Tibial artery (tissue), 4 donors: ENCODE measurements at regions not wholly inside any gene's neighbourhood (a gene's known extent, or its start where the extent isn't known, plus 50 kb on each side); places are given as distances from the start of the nearest gene placed in this dataset.

Source experiments
- DNase-seq, 2 donors: peaks; one replicate each; pipeline ENCODE4 v3.0.0-alpha.2; 2019
- H3K27ac ChIP-seq, 2 donors: fragments of 200-600 bp; sonication (generic) in 1 of 2; 1 replicate in 1 of 2; 2 replicates in 1 of 2; pipeline ENCODE4 v1.5.1; 2018 to 2019; ENCODE audit warnings: mild to moderate bottlenecking in 1 of 2
- H3K27me3 ChIP-seq, 2 donors: fragments of 200-600 bp; sonication (generic) in 1 of 2; one replicate each; pipeline versions ENCODE4 v1.5.1 to v1.6.0; 2016 to 2019
- H3K36me3 ChIP-seq, 3 donors: fragments of 200-600 bp; sonication (generic) in 2 of 3; one replicate each; pipeline ENCODE4 v1.5.1; 2016 to 2019; ENCODE audit warnings: mild to moderate bottlenecking in 2 of 3
- H3K4me1 ChIP-seq, 4 donors: fragments of 200-600 bp; sonication (generic) in 2 of 4; 1 replicate in 3 of 4; 2 replicates in 1 of 4; pipeline ENCODE4 v1.5.1; 2016 to 2019
- H3K4me3 ChIP-seq, 2 donors: fragments of 200-600 bp; sonication (generic) in 1 of 2; 1 replicate in 1 of 2; 2 replicates in 1 of 2; pipeline ENCODE4 v1.5.1; 2018 to 2019; ENCODE audit warnings: mild to moderate bottlenecking in 2 of 2
- H3K9me3 ChIP-seq, 3 donors: fragments of 200-600 bp; sonication (generic) in 1 of 3; one replicate each; pipeline ENCODE4 v1.5.1; 2016 to 2019
- intact Hi-C: fragments of 100-400 bp; cut with DNase I; formaldehyde crosslinking; loops from one replicate; pipeline ENCODE4 v1.15.0; 2023; ENCODE audit warnings: low total_unique reads
- TF ChIP-seq, protein P1 (sequence below), 2 experiments: fragments of 200-600 bp in 1 of 2; fragments of 450-650 bp in 1 of 2; IDR thresholded peaks; one replicate each; pipeline ENCODE4 v1.5.1; 2017 to 2019; ENCODE audit warnings: antibody characterized with exemption in 2 of 2, mild to moderate bottlenecking in 1 of 2, moderate library complexity in 1 of 2

DNA sequence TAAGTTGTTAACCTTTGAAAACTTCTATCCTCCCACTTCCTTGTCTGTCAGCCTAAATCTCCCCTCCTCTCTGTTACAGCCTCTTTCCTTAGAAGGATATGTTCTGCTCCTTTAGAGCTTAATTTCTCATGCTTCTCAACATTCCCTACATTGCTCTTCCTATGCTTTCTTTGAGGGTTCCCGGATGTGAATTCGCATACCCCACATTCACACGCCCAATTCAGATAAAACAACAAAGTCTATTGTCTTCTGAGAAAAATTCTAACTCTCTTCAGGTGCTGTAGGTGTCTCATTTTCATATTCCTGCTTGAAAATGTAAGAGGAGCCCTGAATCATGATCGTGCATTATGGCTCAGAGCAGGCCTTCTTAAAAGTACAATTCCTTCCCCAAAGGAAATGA is 171.8 kb upstream of the DPH6 start:
- TF ChIP-seq, protein P1, sequence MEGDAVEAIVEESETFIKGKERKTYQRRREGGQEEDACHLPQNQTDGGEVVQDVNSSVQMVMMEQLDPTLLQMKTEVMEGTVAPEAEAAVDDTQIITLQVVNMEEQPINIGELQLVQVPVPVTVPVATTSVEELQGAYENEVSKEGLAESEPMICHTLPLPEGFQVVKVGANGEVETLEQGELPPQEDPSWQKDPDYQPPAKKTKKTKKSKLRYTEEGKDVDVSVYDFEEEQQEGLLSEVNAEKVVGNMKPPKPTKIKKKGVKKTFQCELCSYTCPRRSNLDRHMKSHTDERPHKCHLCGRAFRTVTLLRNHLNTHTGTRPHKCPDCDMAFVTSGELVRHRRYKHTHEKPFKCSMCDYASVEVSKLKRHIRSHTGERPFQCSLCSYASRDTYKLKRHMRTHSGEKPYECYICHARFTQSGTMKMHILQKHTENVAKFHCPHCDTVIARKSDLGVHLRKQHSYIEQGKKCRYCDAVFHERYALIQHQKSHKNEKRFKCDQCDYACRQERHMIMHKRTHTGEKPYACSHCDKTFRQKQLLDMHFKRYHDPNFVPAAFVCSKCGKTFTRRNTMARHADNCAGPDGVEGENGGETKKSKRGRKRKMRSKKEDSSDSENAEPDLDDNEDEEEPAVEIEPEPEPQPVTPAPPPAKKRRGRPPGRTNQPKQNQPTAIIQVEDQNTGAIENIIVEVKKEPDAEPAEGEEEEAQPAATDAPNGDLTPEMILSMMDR (IDR thresholded peaks at IDR 0.05), result no peak
- H3K36me3 ChIP-seq, result no peaks in the 10 kb centered on the region
- no peaks in the 10 kb centered on the region for H3K27me3 ChIP-seq
- no peak for DNase-seq
- no peak overlapping the region for H3K27ac ChIP-seq
- no peaks in the 10 kb centered on the region for H3K4me1 ChIP-seq
- intact Hi-C loops, result no loop called here
- no peak overlapping the region for H3K4me3 ChIP-seq
- no peaks in the 10 kb centered on the region for H3K9me3 ChIP-seq

DNA sequence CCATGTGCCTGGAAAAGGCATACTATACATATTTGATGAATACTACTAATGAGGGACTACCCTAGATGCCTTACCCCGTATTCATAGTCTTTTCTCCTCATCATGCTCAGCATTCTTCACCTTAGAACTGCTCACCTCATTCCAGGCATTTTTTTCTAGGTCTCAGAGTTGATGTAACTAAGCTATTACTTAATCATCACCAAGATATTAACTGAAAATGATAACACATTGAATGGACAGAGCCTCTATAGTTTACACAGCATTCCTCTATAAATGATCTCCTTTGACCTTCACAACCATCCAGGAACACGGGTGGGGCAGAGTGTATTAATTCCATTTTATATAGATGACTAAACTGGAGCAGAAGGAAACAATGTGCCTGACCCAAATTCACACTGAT is 174.1 kb upstream of the DPH6 start:
- intact Hi-C loops, result no loop called here
- TF ChIP-seq, protein P1 (IDR thresholded peaks at IDR 0.05), result no peak

DNA sequence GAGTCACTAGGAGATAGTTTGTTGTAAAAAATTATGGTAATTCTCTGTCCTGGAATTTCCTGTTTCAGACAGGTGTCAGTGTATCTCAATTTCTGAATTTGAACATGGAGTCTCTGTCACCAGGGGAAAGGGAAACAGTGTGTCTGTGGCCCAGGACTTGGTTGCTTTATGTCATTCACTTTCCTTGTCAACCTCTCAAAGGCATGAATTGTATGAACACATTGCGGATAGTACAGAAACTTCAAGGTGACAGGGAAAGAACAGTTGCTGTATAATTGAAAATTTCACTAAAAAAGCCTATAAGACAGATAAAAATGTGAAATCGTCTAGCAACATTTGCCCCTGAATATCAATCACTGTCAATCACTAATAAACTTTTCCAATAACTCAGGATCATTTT is 175.0 kb upstream of the DPH6 start:
- no peak overlapping the region for H3K27ac ChIP-seq
- no peak for DNase-seq
- H3K4me1 ChIP-seq, result no peaks in the 10 kb centered on the region
- TF ChIP-seq, protein P1 (IDR thresholded peaks at IDR 0.05), result no peak
- no peaks in the 10 kb centered on the region for H3K27me3 ChIP-seq
- intact Hi-C loops, result no loop called here
- H3K36me3 ChIP-seq, result no peaks in the 10 kb centered on the region
- no peak overlapping the region for H3K4me3 ChIP-seq
- H3K9me3 ChIP-seq, result no peaks in the 10 kb centered on the region

More for the DNA sequence above, 174.1 kb upstream of the DPH6 start:
- no peak overlapping the region for H3K4me3 ChIP-seq
- H3K27ac ChIP-seq, result no peak overlapping the region
- no peaks in the 10 kb centered on the region for H3K27me3 ChIP-seq
- no peak for DNase-seq
- H3K36me3 ChIP-seq, result no peaks in the 10 kb centered on the region
- no peaks in the 10 kb centered on the region for H3K9me3 ChIP-seq
- H3K4me1 ChIP-seq, result no peaks in the 10 kb centered on the region

DNA sequence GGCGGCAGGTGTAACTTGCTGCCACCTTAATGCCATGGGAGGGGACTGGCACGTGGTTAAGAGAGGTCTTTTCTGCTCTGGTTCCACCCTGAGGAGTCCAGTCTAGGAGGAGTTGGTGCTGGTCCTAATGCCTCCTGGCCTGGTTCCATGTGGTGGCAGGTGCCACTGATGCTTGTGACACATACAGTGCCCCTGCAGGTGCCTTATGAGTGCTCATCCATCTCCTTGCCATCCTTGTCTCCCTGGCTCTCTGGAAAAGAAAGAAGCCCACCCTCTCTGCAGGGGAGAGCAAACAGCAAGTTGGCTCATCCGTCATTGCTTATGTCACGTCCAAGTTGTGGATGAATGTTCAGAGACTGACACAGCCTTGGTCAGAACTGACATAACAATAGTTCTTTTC is 175.8 kb upstream of the DPH6 start:
- no peaks in the 10 kb centered on the region for H3K27me3 ChIP-seq
- no peaks in the 10 kb centered on the region for H3K36me3 ChIP-seq
- no peaks in the 10 kb centered on the region for H3K4me1 ChIP-seq
- TF ChIP-seq, protein P1 (IDR thresholded peaks at IDR 0.05), result no peak
- no peak overlapping the region for H3K27ac ChIP-seq
- intact Hi-C loops, result no loop called here
- no peaks in the 10 kb centered on the region for H3K9me3 ChIP-seq
- DNase-seq, result no peak
- no peak overlapping the region for H3K4me3 ChIP-seq

DNA sequence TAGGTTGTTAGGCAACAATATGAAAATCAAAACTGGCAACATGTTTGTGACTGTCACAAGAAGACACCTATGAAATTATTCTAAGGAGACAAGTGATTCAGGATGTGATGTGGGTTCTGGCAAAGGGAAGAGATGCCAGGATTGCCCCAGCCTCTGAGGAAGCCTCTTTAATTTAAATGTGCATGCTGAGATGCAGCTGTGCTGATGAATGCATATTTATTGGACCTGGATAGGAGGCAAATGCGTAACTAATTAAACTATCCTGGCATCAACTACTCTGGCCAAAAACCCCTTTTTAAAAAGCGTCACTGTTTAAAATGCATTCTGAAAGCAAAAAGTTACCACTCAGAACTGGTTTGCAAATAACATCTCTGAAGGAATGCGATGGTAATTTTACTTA is 176.5 kb upstream of the DPH6 start:
- H3K9me3 ChIP-seq, result no peaks in the 10 kb centered on the region
- no peaks in the 10 kb centered on the region for H3K27me3 ChIP-seq
- intact Hi-C loops, result no loop called here
- no peak overlapping the region for H3K4me3 ChIP-seq
- H3K36me3 ChIP-seq, result no peaks in the 10 kb centered on the region
- TF ChIP-seq, protein P1 (IDR thresholded peaks at IDR 0.05), result no peak
- DNase-seq, result no peak
- H3K4me1 ChIP-seq, result no peaks in the 10 kb centered on the region
- no peak overlapping the region for H3K27ac ChIP-seq

DNA sequence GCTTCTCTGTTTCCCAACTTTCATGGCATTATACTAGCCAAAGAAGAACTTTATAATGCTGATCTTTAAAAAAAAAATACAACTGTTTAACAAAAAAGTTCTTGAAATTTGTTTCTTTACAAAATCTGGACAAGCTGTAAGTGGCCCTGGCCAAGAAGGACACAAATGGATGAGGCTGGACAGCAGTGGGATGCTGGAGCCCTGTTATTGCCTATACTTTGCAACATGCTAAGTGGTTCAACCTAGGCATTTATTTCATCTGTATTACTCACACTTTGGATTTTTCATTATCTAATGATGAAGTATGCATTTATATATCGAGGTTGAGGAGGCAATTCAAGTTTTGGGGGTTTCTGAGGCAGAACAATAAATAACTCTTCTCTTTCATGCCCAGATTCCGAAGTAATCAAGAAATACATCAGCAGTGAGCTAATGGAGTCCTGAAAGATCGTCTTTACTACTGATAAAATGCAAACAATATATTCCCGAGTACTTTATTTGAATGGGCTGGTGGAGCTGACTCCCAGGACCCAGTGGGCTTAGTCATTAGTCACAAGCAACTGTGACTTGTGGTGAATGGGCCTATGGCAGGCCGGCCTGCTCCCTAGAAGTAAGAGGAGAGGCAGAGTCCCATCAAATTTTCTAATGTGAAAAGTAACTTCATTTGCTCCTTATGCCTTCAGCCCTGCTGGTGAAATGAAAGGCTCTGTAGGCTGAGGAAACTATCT is 177.3 kb upstream of the DPH6 start:
- intact Hi-C loops, result no loop called here
- H3K4me1 ChIP-seq, result no peaks in the 10 kb centered on the region
- H3K4me3 ChIP-seq, result no peak overlapping the region
- TF ChIP-seq, protein P1 (IDR thresholded peaks at IDR 0.05), result no peak
- no peaks in the 10 kb centered on the region for H3K27me3 ChIP-seq
- no peak overlapping the region for H3K27ac ChIP-seq
- no peaks in the 10 kb centered on the region for H3K36me3 ChIP-seq
- no peak for DNase-seq
- H3K9me3 ChIP-seq, result no peaks in the 10 kb centered on the region
